HFF-Myc (cell line): ENCODE measurements at regions not wholly inside any gene's neighbourhood (a gene's known extent, or its start where the extent isn't known, plus 50 kb on each side); places are given as distances from the start of the nearest gene placed in this dataset.
"Not testable (repeated sequence)": the region's sequence is repeated elsewhere in the genome, so short reads cannot be mapped to it uniquely, and the experiment has no call there.

Experiments
- DNase-seq: peaks from one replicate; pipeline ENCODE4 v3.0.0-alpha.2; 2011; ENCODE audit warnings: low read depth; ENCODE audit errors: extremely low read depth
- H3K4me3 ChIP-seq: replicated peaks from 2 replicates; pipeline ENCODE4 v1.5.1; 2011; ENCODE audit warnings: low read depth, mild to moderate bottlenecking, control low read depth, low read length
- TF ChIP-seq, protein P1 (sequence below): IDR thresholded peaks from 2 replicates; pipeline ENCODE4 v1.5.1; 2012; ENCODE audit warnings: mild to moderate bottlenecking, low read depth, low read length, control low read depth; ENCODE audit errors: missing control alignments

DNA sequence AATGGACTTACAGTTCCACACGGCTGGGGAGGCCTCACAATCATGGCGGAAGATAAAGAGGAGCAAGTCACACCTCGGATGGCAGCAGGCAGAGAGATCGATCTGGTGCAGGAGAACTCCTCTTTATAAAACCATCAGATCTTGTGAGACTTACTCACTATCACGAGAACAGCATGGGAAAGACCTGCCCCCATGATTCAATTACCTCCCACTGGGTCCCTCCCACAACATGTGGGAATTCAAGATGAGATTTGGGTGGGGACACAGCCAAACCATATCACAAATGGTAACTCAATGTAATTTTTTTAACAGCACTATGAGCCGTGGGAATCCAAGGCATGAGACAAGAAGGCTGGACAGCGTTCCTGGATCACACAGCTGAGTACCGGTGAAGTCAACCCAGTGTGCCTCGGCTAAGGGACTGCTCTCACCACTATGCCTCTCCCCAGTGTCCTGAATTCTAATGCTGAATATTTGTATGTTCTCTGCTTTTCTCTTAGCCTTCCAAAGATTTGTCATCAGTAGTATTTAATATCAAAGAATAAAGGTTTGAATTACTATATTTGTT, 84.3 kb downstream of the IRS2 start:
- not testable (repeated sequence) for H3K4me3 ChIP-seq, DNase-seq

DNA sequence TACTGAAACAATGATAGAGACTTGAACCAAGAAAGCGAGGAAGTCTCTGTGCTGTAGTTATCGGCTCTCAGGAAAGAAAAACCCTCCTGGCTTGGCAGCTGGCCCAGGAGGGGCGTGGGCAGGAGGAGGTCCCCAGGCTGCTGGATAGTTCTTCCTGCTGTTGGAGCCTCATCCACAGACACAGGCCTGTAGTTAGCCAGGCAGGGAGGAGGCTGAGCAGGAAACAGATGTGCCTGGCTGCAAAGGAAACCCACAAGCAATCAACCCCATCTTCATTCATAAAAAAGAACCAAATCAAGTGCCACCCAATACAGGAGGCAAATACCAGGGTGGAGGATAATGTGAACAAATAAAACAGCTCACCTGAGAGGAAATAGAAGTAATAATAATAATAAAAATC, 86.2 kb downstream of the IRS2 start:
- no peak overlapping the region for H3K4me3 ChIP-seq
- TF ChIP-seq, protein P1, sequence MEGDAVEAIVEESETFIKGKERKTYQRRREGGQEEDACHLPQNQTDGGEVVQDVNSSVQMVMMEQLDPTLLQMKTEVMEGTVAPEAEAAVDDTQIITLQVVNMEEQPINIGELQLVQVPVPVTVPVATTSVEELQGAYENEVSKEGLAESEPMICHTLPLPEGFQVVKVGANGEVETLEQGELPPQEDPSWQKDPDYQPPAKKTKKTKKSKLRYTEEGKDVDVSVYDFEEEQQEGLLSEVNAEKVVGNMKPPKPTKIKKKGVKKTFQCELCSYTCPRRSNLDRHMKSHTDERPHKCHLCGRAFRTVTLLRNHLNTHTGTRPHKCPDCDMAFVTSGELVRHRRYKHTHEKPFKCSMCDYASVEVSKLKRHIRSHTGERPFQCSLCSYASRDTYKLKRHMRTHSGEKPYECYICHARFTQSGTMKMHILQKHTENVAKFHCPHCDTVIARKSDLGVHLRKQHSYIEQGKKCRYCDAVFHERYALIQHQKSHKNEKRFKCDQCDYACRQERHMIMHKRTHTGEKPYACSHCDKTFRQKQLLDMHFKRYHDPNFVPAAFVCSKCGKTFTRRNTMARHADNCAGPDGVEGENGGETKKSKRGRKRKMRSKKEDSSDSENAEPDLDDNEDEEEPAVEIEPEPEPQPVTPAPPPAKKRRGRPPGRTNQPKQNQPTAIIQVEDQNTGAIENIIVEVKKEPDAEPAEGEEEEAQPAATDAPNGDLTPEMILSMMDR: no peak
- DNase-seq: peak; percentile 64

DNA sequence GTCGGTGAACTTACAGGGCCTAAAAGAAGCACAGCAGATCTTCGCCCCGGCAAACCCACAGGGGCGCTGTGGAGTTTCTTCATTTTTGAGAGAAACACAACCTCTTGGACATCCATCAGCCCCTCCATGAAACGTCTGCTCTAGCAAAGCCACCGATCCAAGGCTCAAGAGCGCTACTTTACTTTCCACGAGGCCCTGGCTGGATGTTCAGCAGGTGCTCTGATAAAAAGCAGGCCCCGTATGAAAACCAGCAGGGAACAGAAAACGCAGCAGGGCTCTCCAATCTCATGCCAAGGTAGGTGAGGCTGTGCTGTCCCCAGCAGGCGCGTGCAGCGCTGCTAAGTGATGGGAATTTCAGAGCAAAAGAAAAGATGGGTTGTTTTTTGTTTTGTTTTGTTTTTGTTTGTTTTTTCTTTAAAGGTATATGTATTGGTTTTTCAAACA, 86.7 kb downstream of the IRS2 start:
- TF ChIP-seq, protein P1: no peak
- DNase-seq: no peak
- no peak overlapping the region for H3K4me3 ChIP-seq

DNA sequence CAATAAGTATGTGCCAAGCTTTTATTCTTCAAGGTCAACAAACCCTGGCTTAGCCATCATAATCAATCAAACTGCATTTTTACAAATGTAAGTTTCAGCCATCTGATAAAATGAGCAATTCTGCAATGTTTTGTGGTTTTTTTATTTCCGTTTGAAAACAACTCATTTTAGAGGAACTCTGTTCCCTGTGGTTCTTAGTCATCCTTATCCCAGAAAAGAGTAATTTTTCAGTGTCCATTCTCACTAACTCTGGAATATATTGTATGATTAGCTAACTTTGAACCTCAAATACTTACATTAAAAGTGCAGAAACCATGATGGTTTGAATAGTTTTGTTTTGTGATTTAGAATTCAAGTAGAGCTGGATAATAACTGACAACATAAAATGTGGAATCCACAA, 87.6 kb downstream of the IRS2 start:
- DNase-seq: no peak
- H3K4me3 ChIP-seq: no peak overlapping the region
- TF ChIP-seq, protein P1: no peak

DNA sequence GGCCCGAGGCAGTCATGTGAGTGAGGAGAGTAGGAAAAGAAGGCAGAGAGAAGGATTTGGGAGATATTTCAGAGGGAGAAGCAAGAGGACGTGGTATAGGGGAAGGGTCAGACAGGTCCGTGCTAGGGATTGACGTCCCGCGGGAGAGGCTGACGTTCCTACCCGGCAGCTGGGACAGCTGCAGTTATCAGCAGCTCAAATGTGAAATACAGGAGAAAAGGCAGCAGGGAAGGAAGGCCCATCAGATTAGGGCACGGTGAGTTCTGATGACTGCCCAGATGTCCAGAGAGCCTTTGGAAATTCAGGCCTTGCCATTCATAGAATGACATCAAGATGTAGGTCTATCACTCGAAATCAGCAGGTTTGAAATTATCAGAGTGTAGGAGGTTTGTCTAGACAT, 88.4 kb downstream of the IRS2 start:
- TF ChIP-seq, protein P1: no peak
- H3K4me3 ChIP-seq: no peak overlapping the region

DNA sequence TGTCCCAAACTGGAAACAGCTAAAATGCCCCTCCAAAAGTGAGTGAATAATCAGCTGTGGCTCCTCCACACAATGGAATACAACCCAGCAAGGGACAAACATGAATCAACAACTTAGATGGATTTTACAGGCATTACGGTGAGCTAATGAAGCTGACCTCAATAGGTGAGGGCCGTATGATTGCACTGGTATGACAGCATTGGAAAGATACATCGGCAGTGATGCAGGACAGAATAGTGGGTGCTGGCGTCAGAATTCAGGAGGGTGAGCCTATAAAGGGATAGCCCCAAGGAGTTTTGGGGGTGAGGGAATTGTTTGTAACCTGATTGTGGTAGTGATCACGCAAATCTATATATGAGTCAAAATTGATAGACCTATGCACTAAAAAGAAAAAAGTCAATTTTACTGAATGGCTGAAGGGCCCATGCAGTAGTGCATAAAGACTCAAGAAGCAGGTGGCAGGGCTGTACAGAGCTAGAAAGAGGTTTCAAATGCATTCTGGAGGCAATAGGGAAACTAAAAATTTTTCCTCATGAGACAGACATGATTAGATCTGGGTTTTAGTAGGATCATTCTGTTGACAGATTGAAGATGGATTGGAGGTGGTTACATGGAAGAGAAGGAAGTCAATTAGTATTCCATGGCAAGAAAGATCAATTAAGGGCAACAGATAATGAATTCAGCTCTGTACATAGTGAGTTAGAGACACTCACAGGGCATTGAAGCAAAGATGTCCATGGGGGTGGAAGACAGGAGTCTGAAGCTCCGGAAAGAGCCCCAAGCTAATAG, 90.8 kb downstream of the IRS2 start:
- H3K4me3 ChIP-seq: no peak overlapping the region
- no peak for DNase-seq
- TF ChIP-seq, protein P1: no peak

More for the DNA sequence above, 88.4 kb downstream of the IRS2 start:
- DNase-seq: no peak

DNA sequence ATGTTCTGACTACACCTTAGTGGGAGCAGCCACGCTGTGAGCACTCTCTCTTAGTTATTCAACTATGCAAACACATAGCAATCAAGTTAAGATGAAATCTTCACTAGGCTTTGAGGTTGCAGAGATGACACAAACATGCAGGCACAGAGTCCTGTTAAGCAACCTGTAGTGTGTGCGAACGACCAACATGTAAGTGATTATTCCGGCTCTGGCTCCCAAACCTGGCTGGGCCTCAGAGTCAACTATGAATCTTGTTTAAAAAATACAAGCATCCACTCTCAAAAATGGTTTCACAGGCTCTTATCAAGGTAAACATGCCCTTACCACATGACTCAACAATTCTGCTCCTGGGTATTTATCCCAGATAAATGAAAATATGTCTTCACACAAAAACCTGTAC, 91.4 kb downstream of the IRS2 start:
- TF ChIP-seq, protein P1: no peak
- no peak overlapping the region for H3K4me3 ChIP-seq
- no peak for DNase-seq
